ENCODE measurements at regions not wholly inside any gene's neighbourhood (a gene's known extent, or its start where the extent isn't known, plus 50 kb on each side); places are given as distances from the start of the nearest gene placed in this dataset.
"Not testable (repeated sequence)": the region's sequence is repeated elsewhere in the genome, so short reads cannot be mapped to it uniquely, and the experiment has no call there.

- not testable (repeated sequence) for H3K4me1 Mint-ChIP-seq (ENCODE audit: low read depth); DNase-seq (ENCODE audit: low spot score); H3K27ac Mint-ChIP-seq (ENCODE audit: unreplicated experiment); H3K27me3 Mint-ChIP-seq (ENCODE audit: low read depth); H3K4me3 Mint-ChIP-seq (ENCODE audit: unreplicated experiment); H3K9me3 Mint-ChIP-seq (ENCODE audit: low read depth); H3K36me3 Mint-ChIP-seq (ENCODE audit: low read depth)
These were observed 123.2 kb upstream of the NBPF26 start for GRCh38 chr1:120600442-120601041.

- not testable (repeated sequence) for H3K4me3 Mint-ChIP-seq (ENCODE audit: unreplicated experiment); H3K27ac Mint-ChIP-seq (ENCODE audit: unreplicated experiment); H3K36me3 Mint-ChIP-seq (ENCODE audit: low read depth); H3K27me3 Mint-ChIP-seq (ENCODE audit: low read depth); H3K4me1 Mint-ChIP-seq (ENCODE audit: low read depth); DNase-seq (ENCODE audit: low spot score); H3K9me3 Mint-ChIP-seq (ENCODE audit: low read depth)
These were observed 115.9 kb upstream of the NBPF26 start for GRCh38 chr1:120607882-120608281.

DNA sequence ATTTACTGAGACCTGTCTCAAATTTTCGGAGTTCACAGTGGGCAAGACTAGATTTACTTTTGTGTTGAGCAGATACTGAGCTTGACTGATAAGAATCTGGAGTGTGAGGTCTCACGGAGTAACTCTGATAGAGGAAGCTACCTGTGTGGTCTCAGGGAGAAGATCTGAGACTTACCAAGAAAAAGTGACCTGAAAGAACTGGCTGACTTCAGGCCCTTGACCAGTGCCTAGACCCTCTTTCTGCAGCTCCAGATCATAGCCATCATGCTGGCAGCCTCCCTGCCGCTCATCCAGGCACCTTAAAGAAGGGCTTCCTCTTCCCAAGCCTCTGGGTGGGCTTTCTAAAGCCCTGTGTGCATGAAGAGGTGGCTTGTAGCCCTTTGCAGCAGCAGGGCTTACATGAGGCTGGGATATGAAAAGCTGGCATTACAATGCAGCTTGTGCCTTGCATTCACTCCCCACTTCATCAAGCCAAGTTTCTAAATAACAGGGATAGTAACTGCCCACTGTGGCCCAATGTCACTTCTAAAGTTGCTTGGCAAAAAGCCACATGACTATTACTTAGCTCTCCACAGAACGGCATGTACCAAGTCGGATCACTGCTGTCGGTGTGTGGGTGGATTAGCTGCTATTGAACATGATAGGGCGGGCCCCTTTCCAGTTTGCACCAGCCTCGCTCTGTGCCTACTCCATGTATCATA, 115.3 kb upstream of the NBPF26 start:
- H3K4me3 Mint-ChIP-seq (ENCODE audit: unreplicated experiment); DNase-seq (ENCODE audit: low spot score); H3K4me1 Mint-ChIP-seq (ENCODE audit: low read depth); H3K36me3 Mint-ChIP-seq (ENCODE audit: low read depth); H3K27ac Mint-ChIP-seq (ENCODE audit: unreplicated experiment); H3K27me3 Mint-ChIP-seq (ENCODE audit: low read depth); H3K9me3 Mint-ChIP-seq (ENCODE audit: low read depth): not testable (repeated sequence)

DNA sequence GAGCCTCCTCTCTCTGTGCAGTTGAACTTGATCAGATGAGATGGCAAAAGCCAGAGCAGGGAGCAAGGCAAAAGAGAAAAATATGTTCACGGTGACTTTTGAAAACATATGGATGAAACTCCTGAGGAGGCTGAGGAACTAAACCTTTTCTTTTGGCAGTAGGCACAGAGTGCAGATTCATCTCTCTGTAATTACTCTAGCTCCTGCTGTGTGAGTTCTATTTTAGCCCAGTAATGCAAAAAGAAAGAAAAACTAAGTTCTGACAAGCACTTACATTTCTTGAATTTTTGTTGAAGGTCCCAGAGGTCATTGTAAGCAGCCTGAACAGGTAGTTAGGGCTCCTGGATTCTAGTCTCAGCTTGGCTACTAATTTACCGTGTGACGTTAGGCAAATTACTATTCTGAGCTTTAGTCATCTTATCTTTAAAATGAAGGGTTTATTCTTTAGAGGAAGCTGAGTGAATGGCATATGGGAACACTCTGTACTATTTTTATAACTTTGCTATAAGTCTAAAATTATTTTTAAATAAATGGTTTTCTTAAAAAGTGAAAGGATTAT, 114.7 kb upstream of the NBPF26 start:
- not testable (repeated sequence) for H3K4me1 Mint-ChIP-seq (ENCODE audit: low read depth); DNase-seq (ENCODE audit: low spot score); H3K4me3 Mint-ChIP-seq (ENCODE audit: unreplicated experiment); H3K36me3 Mint-ChIP-seq (ENCODE audit: low read depth); H3K27ac Mint-ChIP-seq (ENCODE audit: unreplicated experiment); H3K9me3 Mint-ChIP-seq (ENCODE audit: low read depth); H3K27me3 Mint-ChIP-seq (ENCODE audit: low read depth)

- DNase-seq (ENCODE audit: low spot score); H3K36me3 Mint-ChIP-seq (ENCODE audit: low read depth); H3K4me1 Mint-ChIP-seq (ENCODE audit: low read depth); H3K27me3 Mint-ChIP-seq (ENCODE audit: low read depth); H3K9me3 Mint-ChIP-seq (ENCODE audit: low read depth); H3K4me3 Mint-ChIP-seq (ENCODE audit: unreplicated experiment); H3K27ac Mint-ChIP-seq (ENCODE audit: unreplicated experiment): not testable (repeated sequence)
These were observed 113.9 kb upstream of the NBPF26 start for GRCh38 chr1:120609834-120610233.

- not testable (repeated sequence) for H3K27ac Mint-ChIP-seq (ENCODE audit: unreplicated experiment); H3K4me1 Mint-ChIP-seq (ENCODE audit: low read depth)
These were observed 108.7 kb upstream of the NBPF26 start for GRCh38 chr1:120614931-120615639.

GRCh38 chr1:120617493-120617892, 106.3 kb upstream of the NBPF26 start:
- not testable (repeated sequence) for H3K36me3 Mint-ChIP-seq (ENCODE audit: low read depth); H3K4me1 Mint-ChIP-seq (ENCODE audit: low read depth); H3K27me3 Mint-ChIP-seq (ENCODE audit: low read depth); H3K9me3 Mint-ChIP-seq (ENCODE audit: low read depth); H3K27ac Mint-ChIP-seq (ENCODE audit: unreplicated experiment); DNase-seq (ENCODE audit: low spot score); H3K4me3 Mint-ChIP-seq (ENCODE audit: unreplicated experiment)

More at GRCh38 chr1:120614931-120615639, 108.7 kb upstream of the NBPF26 start:
- not testable (repeated sequence) for H3K9me3 Mint-ChIP-seq (ENCODE audit: low read depth); H3K4me3 Mint-ChIP-seq (ENCODE audit: unreplicated experiment); H3K36me3 Mint-ChIP-seq (ENCODE audit: low read depth); DNase-seq (ENCODE audit: low spot score); H3K27me3 Mint-ChIP-seq (ENCODE audit: low read depth)

GRCh38 chr1:120619867-120620692, 103.7 kb upstream of the NBPF26 start:
- H3K9me3 Mint-ChIP-seq (ENCODE audit: low read depth); H3K27ac Mint-ChIP-seq (ENCODE audit: unreplicated experiment); H3K36me3 Mint-ChIP-seq (ENCODE audit: low read depth); H3K4me1 Mint-ChIP-seq (ENCODE audit: low read depth); H3K4me3 Mint-ChIP-seq (ENCODE audit: unreplicated experiment); DNase-seq (ENCODE audit: low spot score); H3K27me3 Mint-ChIP-seq (ENCODE audit: low read depth): not testable (repeated sequence)

GRCh38 chr1:120620693-120620969, 103.1 kb upstream of the NBPF26 start:
- H3K4me3 Mint-ChIP-seq (ENCODE audit: unreplicated experiment); H3K4me1 Mint-ChIP-seq (ENCODE audit: low read depth); H3K9me3 Mint-ChIP-seq (ENCODE audit: low read depth); H3K36me3 Mint-ChIP-seq (ENCODE audit: low read depth); H3K27ac Mint-ChIP-seq (ENCODE audit: unreplicated experiment); H3K27me3 Mint-ChIP-seq (ENCODE audit: low read depth); DNase-seq (ENCODE audit: low spot score): not testable (repeated sequence)

- not testable (repeated sequence) for H3K4me1 Mint-ChIP-seq (ENCODE audit: low read depth); H3K4me3 Mint-ChIP-seq (ENCODE audit: unreplicated experiment); DNase-seq (ENCODE audit: low spot score); H3K9me3 Mint-ChIP-seq (ENCODE audit: low read depth); H3K27me3 Mint-ChIP-seq (ENCODE audit: low read depth); H3K27ac Mint-ChIP-seq (ENCODE audit: unreplicated experiment); H3K36me3 Mint-ChIP-seq (ENCODE audit: low read depth)
These were observed 102.5 kb upstream of the NBPF26 start for GRCh38 chr1:120621278-120621677.

DNA sequence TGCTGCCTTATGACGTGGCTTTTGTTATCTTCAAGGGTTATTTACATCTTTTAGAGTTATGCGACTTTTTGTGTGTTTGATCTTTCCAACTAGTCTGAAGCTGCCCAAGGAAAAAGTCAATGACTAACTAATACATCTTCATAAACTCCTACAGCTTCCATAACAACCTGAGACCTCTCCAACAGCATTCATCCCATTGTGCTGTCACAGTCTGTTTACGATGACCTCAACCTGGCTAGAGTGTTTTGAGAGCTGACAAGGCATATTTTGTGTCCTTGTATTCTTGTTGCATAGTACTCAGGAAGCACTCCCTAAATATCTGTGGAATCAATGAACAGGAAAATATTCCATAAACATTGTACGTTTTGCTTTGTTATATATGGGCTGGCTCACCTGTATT, 100.2 kb upstream of the NBPF26 start:
- not testable (repeated sequence) for H3K4me1 Mint-ChIP-seq (ENCODE audit: low read depth); H3K4me3 Mint-ChIP-seq (ENCODE audit: unreplicated experiment); DNase-seq (ENCODE audit: low spot score); H3K27me3 Mint-ChIP-seq (ENCODE audit: low read depth); H3K27ac Mint-ChIP-seq (ENCODE audit: unreplicated experiment); H3K9me3 Mint-ChIP-seq (ENCODE audit: low read depth); H3K36me3 Mint-ChIP-seq (ENCODE audit: low read depth)

DNA sequence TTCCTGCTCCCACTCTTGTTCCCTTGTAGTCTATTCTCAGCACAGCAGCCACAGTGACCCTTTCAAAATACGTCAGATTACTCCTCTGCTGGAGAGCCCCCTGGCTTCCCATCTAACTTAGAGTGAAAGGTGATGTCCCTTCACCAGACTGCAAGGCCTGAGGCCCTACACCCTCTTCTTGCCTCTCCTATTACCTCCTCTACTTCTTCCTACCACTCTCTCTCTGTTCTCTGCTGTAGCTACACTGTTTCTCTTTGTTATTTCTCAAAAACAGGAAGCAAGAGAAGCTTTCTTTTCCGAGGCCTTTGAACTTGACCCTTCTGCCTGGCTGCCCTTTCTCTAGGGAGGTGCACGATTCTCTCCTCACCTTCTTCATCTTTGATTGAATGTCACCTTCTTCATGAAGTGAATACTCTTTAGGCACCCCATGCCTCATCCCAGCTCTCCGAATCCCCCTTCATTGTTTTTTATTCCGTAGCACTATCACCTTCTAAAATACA, 99.1 kb upstream of the NBPF26 start:
- not testable (repeated sequence) for H3K4me1 Mint-ChIP-seq (ENCODE audit: low read depth); H3K36me3 Mint-ChIP-seq (ENCODE audit: low read depth); H3K27me3 Mint-ChIP-seq (ENCODE audit: low read depth); H3K27ac Mint-ChIP-seq (ENCODE audit: unreplicated experiment); H3K4me3 Mint-ChIP-seq (ENCODE audit: unreplicated experiment); H3K9me3 Mint-ChIP-seq (ENCODE audit: low read depth); DNase-seq (ENCODE audit: low spot score)
